ENCODE measurements at regions not wholly inside any gene's neighbourhood (a gene's known extent, or its start where the extent isn't known, plus 50 kb on each side); places are given as distances from the start of the nearest gene placed in this dataset.

GRCh38 chr1:232554409-232554808, 75.5 kb downstream of the SIPA1L2 start:
- TF ChIP-seq POLR2AphosphoS5 (IDR thresholded peaks at IDR 0.05; ENCODE audit: low read depth, low read length) (no peak), POLR2A (IDR thresholded peaks at IDR 0.05; ENCODE audit: low read depth, low read length) (no peak), TAF1 (IDR thresholded peaks at IDR 0.05; ENCODE audit: low read depth, low read length) (no peak), PAX5 (IDR thresholded peaks at IDR 0.05; ENCODE audit: insufficient read depth, low read length, severe bottlenecking) (no peak)
